ENCODE measurements at regions not wholly inside any gene's neighbourhood (a gene's known extent, or its start where the extent isn't known, plus 50 kb on each side); places are given as distances from the start of the nearest gene placed in this dataset.

DNA sequence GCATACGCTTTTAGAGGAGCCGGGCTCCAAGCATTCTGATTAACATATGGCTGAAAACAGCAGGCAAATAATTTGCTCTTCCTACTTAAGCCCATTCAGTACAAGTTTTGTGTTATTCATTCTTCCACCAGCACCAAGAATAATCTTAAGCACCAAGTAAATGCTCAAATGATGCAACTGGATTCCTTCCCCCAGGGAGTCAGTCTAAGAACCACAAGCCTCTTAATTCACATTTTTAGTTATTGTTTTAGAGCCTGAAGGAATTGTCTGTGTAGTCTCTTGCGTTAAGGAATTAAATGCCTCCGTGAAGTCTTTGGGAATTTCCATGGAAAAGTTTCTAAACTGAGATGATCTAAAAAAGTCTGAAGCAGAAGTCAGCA, 61.5 kb upstream of the MAGEB2 start:
- ATAC-seq (ENCODE audit: poor library complexity) (no peak), DNase-seq (no peak)
- intact Hi-C loops (cut with DNase I): no loop called here

DNA sequence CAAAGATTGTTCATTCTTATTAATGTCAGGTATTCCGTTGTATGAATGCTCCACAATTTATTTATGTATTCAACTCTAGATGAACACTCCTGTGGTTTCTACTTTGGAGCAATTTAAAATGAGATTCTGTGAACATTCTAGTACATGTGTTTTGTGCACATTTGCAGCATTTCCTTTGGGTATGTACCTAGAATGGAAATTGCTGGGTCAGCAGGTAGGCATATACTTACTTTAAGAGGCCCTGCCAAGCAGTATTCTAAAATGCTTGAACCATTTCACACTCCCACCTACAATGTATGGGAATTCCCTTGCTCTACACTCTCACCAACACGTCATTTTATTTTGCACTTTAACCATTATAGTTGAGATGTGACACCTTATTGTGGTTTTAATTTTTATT, 59.4 kb upstream of the MAGEB2 start:
- intact Hi-C loops (cut with DNase I): no loop called here
- ATAC-seq (ENCODE audit: poor library complexity): no peak
- no peak for DNase-seq

DNA sequence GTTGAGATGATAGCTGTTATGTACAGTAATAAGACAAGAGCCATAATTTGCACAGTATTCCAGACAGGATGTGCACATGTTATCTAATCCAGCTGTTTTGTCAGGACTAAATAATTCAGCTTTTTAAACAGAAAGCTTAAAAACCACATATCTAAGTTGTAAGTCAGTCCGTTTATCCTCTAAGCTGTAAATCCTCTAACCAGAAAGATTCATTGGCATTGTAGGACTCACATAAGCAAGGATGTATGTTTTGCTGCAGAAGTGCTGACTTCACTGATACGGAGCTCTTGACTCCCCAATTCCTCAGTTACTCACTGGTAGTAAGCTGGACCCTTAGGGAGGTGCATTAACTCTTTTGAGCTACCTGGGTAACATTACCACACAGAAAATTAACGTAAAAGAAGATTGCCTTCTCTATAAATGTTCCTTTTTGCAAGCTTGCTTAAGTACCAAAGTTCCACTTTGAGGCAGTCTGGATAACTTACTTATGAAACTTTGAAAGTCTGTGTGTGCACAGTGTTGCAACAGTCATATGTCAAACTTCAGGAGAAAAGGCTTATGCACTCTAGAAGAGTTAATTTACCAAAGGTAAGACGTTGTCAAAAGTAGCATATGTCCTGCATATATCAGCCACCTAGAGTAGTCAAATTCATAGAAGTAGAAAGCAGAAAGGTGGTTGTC, 58.3 kb upstream of the MAGEB2 start:
- intact Hi-C loops (cut with DNase I): no loop called here
- DNase-seq (no peak), ATAC-seq (ENCODE audit: poor library complexity) (no peak)

DNA sequence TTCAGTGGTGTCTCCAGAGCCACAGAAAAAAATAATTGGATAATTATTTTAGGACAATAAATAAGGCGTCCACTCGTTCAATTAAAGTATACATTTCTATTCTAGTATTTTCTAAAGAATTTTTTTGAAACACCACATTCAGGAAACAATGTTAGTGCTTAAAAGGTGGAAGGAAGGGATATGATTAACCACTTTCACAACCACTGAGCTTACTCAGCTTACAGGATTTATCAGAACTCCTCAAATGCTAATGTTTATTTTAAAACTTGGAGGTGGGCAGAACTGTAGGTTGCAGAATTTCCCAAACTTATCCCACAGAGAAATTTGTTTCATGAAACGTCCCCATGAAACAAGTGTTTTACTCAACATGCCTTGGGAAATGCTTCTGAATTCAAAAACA, 54.3 kb upstream of the MAGEB2 start:
- intact Hi-C loops (cut with DNase I): no loop called here
- ATAC-seq (ENCODE audit: poor library complexity): no peak
- no peak for DNase-seq
